GM20000 (cell line): ENCODE measurements at regions not wholly inside any gene's neighbourhood (a gene's known extent, or its start where the extent isn't known, plus 50 kb on each side); places are given as distances from the start of the nearest gene placed in this dataset.

Experiments
- DNase-seq: peaks from one replicate; pipeline ENCODE4 v3.0.0; 2012; ENCODE audit warnings: low spot score
- TF ChIP-seq, protein P1 (sequence below): IDR thresholded peaks from 2 replicates; pipeline ENCODE4 v1.5.1; 2012; ENCODE audit warnings: mild to moderate bottlenecking, control low read depth; ENCODE audit errors: extremely low read depth, missing control alignments

DNA sequence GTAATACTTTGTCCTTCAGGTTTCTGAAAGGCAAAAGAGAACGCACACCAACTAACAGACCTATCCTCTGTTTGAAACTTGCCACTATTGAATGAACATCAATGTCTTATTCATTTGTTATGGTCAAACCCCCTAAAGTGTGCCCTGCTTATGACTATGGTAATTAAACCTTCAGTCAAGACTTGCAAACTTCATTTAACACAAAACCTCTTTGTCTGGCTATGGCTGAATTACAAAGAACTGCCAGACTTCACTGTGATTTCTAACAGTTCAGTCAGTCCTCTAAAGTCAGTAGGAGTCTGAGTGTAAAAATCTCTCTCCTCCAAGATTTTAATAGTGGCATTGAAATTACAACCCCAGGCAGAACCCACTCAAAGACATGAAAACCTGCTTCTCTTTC is 702.5 kb upstream of the LRRN3 start:
- no peak for DNase-seq
- TF ChIP-seq, protein P1, sequence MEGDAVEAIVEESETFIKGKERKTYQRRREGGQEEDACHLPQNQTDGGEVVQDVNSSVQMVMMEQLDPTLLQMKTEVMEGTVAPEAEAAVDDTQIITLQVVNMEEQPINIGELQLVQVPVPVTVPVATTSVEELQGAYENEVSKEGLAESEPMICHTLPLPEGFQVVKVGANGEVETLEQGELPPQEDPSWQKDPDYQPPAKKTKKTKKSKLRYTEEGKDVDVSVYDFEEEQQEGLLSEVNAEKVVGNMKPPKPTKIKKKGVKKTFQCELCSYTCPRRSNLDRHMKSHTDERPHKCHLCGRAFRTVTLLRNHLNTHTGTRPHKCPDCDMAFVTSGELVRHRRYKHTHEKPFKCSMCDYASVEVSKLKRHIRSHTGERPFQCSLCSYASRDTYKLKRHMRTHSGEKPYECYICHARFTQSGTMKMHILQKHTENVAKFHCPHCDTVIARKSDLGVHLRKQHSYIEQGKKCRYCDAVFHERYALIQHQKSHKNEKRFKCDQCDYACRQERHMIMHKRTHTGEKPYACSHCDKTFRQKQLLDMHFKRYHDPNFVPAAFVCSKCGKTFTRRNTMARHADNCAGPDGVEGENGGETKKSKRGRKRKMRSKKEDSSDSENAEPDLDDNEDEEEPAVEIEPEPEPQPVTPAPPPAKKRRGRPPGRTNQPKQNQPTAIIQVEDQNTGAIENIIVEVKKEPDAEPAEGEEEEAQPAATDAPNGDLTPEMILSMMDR = no peak

DNA sequence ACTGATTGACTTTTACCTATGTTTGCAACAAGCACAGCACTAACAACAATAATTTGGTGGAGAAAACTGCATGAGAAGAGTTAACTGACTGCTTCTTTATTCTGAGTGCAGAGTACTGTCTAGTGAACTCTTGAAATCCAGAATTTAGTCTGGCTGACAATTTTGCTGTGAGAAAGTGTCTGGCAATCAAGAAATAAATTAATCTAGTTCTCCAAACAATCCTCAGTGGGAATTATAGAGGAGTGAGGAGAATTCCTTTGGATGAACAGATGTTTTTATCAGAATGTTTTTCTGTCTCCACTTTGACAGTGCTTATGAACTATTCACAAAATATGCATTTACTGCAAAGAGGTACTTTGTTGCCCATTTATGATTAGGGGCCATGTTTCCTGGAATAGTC is 694.9 kb upstream of the LRRN3 start:
- no peak for DNase-seq
- TF ChIP-seq, protein P1 = no peak

- TF ChIP-seq, protein P1 = no peak
- DNase-seq = no peak
Observed at GRCh38 chr7:110397927-110398660, 692.8 kb upstream of the LRRN3 start.

DNA sequence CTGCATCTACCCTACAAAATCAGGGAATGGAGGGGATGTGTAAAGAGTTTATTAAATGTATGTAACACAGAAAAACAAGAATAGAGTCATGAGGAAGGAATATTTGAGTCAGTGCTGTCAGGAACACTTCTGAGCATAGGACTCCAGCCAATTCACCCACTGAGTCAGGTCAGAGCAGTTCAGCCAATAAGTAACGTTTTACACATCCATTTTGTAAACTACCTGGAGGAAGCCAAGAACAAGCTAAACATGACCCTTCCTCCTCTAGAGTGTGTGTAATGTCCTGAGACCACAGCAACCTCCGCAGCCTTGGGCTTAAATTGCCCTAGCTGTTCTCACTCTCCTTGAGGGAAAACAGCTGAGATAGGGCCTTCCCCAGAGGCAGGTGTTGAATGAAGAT is 691.5 kb upstream of the LRRN3 start:
- DNase-seq = no peak
- TF ChIP-seq, protein P1 = no peak

DNA sequence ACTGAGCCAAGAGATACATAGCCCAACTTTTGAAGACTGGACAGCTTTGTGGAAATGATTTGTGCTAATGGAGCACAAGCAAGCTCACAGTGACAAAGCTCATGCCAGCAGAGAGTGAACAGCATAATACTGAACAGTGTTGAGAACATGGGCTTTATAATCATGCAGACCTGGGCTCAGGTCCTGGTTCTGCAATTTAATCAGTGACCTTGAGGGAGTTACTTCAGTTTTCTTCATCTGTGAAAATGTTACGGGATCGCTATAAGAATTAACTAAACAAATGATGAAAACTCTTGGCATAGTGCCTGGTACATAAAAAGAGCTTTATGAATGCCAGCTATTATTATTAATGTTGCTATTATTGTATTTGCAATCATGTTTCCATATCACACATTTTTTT is 690.5 kb upstream of the LRRN3 start:
- DNase-seq = no peak
- TF ChIP-seq, protein P1 = no peak

GRCh38 chr7:110407242-110407641 is 683.7 kb upstream of the LRRN3 start:
- TF ChIP-seq, protein P1 = no peak
- no peak for DNase-seq

DNA sequence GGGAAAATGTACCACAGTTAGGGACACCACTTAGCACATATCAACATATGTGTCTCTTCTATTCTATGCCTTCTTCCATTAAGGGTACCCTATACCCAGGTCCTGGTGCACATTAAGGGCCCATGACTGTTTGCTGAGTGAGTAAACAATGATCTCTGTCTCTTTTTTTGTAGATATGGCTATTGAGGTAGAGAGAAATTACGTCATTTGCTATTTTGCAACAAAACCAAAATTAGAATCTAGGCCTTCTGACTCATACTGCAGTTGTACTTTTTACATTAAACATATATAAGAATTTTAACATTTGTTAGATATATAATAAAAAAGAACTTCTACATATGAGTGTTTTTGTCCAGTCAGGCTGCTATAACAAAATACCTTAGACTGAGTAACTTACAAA is 683.2 kb upstream of the LRRN3 start:
- TF ChIP-seq, protein P1 = no peak
- DNase-seq = no peak
